Vagina (tissue), 2 donors: ENCODE measurements at regions not wholly inside any gene's neighbourhood (a gene's known extent, or its start where the extent isn't known, plus 50 kb on each side); places are given as distances from the start of the nearest gene placed in this dataset.

Experiments
- DNase-seq, 2 donors: peaks; one replicate each; pipeline ENCODE4 v3.0.0-alpha.2; 2017; ENCODE audit errors: extremely low spot score in 2 of 2
- H3K27ac ChIP-seq: fragments of 200-600 bp; sonication (generic); one replicate; pipeline ENCODE4 v1.5.1; 2019
- H3K27me3 ChIP-seq: fragments of 200-600 bp; sonication (generic); one replicate; pipeline ENCODE4 v1.5.1; 2019
- H3K36me3 ChIP-seq, 2 donors: fragments of 200-600 bp; sonication (generic); one replicate each; pipeline ENCODE4 v1.5.1; 2017 to 2019
- H3K4me1 ChIP-seq: fragments of 200-600 bp; sonication (generic); one replicate; pipeline ENCODE4 v1.5.1; 2019
- H3K4me3 ChIP-seq, 2 donors: fragments of 200-600 bp; sonication (generic); 1 replicate in 1 of 2; 2 replicates in 1 of 2; pipeline ENCODE4 v1.5.1; 2016 to 2019
- H3K9me3 ChIP-seq: fragments of 200-600 bp; sonication (generic); one replicate; pipeline ENCODE4 v1.5.1; 2019
- CTCF ChIP-seq, 3 experiments: fragments of 450-650 bp in 2 of 3; fragments of 200-600 bp in 1 of 3; sonication (generic) in 1 of 3; IDR thresholded peaks; one replicate each; pipeline ENCODE4 v1.5.1; 2017 to 2019; ENCODE audit warnings: antibody characterized with exemption in 3 of 3, mild to moderate bottlenecking in 2 of 3, moderate library complexity in 2 of 3
- POLR2A ChIP-seq, 2 donors: fragments of 450-650 bp; IDR thresholded peaks; one replicate each; pipeline ENCODE4 v1.6.1; 2017; ENCODE audit warnings: antibody characterized with exemption in 2 of 2, mild to moderate bottlenecking in 2 of 2, moderate library complexity in 2 of 2
- POLR2AphosphoS5 ChIP-seq, 2 donors: sonication (generic); formaldehyde crosslinking; IDR thresholded peaks; one replicate each; pipeline ENCODE4 v1.9.0; 2017; ENCODE audit warnings: antibody characterized with exemption in 2 of 2, mild to moderate bottlenecking in 2 of 2, low read depth in 1 of 2; ENCODE audit not compliant: insufficient read depth in 1 of 2
- intact Hi-C: fragments of 100-400 bp; cut with DNase I; formaldehyde crosslinking; loops from one replicate; pipeline ENCODE4 v1.15.1; 2023

DNA sequence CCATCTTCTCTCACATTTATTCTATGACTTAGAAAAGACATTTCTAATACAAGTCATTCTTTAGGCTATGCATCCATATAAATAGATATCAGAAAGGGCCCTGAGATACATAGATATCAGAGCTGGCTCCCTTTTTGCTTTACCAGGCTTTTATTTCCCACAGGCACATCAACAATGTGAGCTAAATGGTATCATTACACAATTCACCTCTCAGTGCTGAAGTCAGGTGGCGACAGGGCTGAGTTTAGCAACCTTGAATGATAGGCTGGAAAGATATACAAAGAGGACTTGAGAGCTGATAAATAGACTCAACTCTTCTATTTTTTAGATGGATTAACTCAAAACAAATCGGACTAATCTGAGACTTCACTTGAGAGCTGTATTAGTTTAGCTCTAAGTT is 189.2 kb upstream of the COL1A2 start:
- no peak for DNase-seq
- H3K27me3 ChIP-seq: no peaks in the 10 kb centered on the region
- H3K36me3 ChIP-seq: no peaks in the 10 kb centered on the region
- no peak overlapping the region for H3K4me3 ChIP-seq
- no peak overlapping the region for H3K27ac ChIP-seq
- intact Hi-C loops: no loop called here
- TF ChIP-seq POLR2AphosphoS5 (IDR thresholded peaks at IDR 0.05; ENCODE audit: insufficient read depth in 1 of 2, low read depth in 1 of 2) (no peak), CTCF (IDR thresholded peaks at IDR 0.05) (no peak), POLR2A (IDR thresholded peaks at IDR 0.05) (no peak)
- no peaks in the 10 kb centered on the region for H3K4me1 ChIP-seq
- no peaks in the 10 kb centered on the region for H3K9me3 ChIP-seq

- intact Hi-C loops: no loop called here
- no peak overlapping the region for H3K27ac ChIP-seq
These were observed 188.4 kb upstream of the COL1A2 start for GRCh38 chr7:94206295-94206694.

DNA sequence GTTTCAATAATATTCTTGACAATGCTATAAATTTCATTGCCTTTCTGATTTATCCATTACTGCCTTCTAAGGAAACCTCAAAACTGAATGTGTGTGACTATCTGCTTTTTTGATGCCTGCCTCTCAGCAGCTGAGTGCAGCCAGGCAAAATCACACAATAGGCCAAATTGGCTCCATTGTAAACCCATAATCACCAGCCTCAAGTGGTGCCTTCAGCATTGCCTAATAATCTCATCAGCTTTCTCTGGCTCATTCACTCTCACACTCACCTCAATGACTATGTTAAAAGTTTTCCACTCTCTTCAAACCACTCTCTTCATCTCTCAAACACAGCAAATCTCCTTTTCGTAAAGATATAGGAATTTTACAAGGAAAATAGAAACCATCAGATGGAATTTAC is 182.5 kb upstream of the COL1A2 start:
- H3K27me3 ChIP-seq: no peaks in the 10 kb centered on the region
- TF ChIP-seq POLR2A (IDR thresholded peaks at IDR 0.05): no peak
- TF ChIP-seq POLR2AphosphoS5 (IDR thresholded peaks at IDR 0.05; ENCODE audit: insufficient read depth in 1 of 2, low read depth in 1 of 2): no peak
- TF ChIP-seq CTCF (IDR thresholded peaks at IDR 0.05): no peak
- intact Hi-C loops: no loop called here

More at GRCh38 chr7:94206295-94206694, 188.4 kb upstream of the COL1A2 start:
- Histone ChIP-seq H3K36me3 (no peaks in the 10 kb centered on the region), H3K4me1 (no peaks in the 10 kb centered on the region), H3K4me3 (no peak overlapping the region), H3K9me3 (no peaks in the 10 kb centered on the region), H3K27me3 (no peaks in the 10 kb centered on the region)
- no peak for DNase-seq
- TF ChIP-seq POLR2A (IDR thresholded peaks at IDR 0.05): no peak
- TF ChIP-seq POLR2AphosphoS5 (IDR thresholded peaks at IDR 0.05; ENCODE audit: insufficient read depth in 1 of 2, low read depth in 1 of 2): no peak
- no peak for TF ChIP-seq CTCF (IDR thresholded peaks at IDR 0.05)

GRCh38 chr7:94216944-94217461 is 177.7 kb upstream of the COL1A2 start:
- intact Hi-C loops: no loop called here
- H3K4me1 ChIP-seq: no peaks in the 10 kb centered on the region
- no peak for DNase-seq
- no peaks in the 10 kb centered on the region for H3K36me3 ChIP-seq
- no peak overlapping the region for H3K4me3 ChIP-seq
- H3K9me3 ChIP-seq: no peaks in the 10 kb centered on the region
- no peak overlapping the region for H3K27ac ChIP-seq
- TF ChIP-seq POLR2A (IDR thresholded peaks at IDR 0.05): no peak
- no peak for TF ChIP-seq POLR2AphosphoS5 (IDR thresholded peaks at IDR 0.05; ENCODE audit: insufficient read depth in 1 of 2, low read depth in 1 of 2)
- TF ChIP-seq CTCF (IDR thresholded peaks at IDR 0.05): no peak
- no peaks in the 10 kb centered on the region for H3K27me3 ChIP-seq

More for the DNA sequence above, 182.5 kb upstream of the COL1A2 start:
- DNase-seq: no peak
- H3K4me1 ChIP-seq: no peaks in the 10 kb centered on the region
- no peaks in the 10 kb centered on the region for H3K36me3 ChIP-seq
- H3K4me3 ChIP-seq: no peak overlapping the region
- no peak overlapping the region for H3K27ac ChIP-seq
- no peaks in the 10 kb centered on the region for H3K9me3 ChIP-seq

DNA sequence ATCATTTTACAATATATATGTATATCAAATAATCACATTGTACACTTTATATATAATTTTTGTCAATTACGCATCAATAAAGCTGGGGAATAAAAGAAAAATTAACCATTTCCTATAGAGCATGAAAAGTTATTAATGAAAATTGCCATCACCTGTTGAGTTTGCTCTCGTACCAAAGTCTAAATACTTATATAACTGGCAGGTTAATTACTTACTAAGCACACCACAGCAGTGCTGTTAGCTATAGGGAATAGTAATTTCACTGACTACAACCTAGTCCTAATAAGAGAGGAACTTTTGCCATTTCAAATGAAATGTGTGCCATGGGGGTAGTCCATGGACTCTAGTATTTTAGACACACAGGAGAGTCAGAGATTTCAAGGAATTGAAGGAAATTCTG is 176.9 kb upstream of the COL1A2 start:
- Histone ChIP-seq H3K9me3 (no peaks in the 10 kb centered on the region), H3K4me3 (no peak overlapping the region), H3K4me1 (no peaks in the 10 kb centered on the region), H3K27me3 (no peaks in the 10 kb centered on the region), H3K27ac (no peak overlapping the region), H3K36me3 (no peaks in the 10 kb centered on the region)
- TF ChIP-seq POLR2A (IDR thresholded peaks at IDR 0.05) (no peak), POLR2AphosphoS5 (IDR thresholded peaks at IDR 0.05; ENCODE audit: insufficient read depth in 1 of 2, low read depth in 1 of 2) (no peak), CTCF (IDR thresholded peaks at IDR 0.05) (no peak)
- DNase-seq: no peak
- intact Hi-C loops: no loop called here
